OCI-LY1 (cell line): ENCODE measurements at regions not wholly inside any gene's neighbourhood (a gene's known extent, or its start where the extent isn't known, plus 50 kb on each side); places are given as distances from the start of the nearest gene placed in this dataset.

ENCODE experiments used
- EZH2 ChIP-seq: fragments of 200-600 bp; sonication (generic), shearing (Covaris generic); IDR thresholded peaks from 2 replicates; pipeline ENCODE4 v1.8.0; 2017; ENCODE audit warnings: borderline replicate concordance, mixed run types, mild to moderate bottlenecking, antibody characterized with exemption, low read length, moderate library complexity, mixed read lengths
- TF ChIP-seq, protein P1 (sequence below): fragments of 200-600 bp; sonication (generic), shearing (Covaris generic); IDR thresholded peaks from 2 replicates; pipeline ENCODE4 v1.5.1; 2017; ENCODE audit warnings: mild to moderate bottlenecking, antibody characterized with exemption, low read length, moderate library complexity, mixed read lengths

DNA sequence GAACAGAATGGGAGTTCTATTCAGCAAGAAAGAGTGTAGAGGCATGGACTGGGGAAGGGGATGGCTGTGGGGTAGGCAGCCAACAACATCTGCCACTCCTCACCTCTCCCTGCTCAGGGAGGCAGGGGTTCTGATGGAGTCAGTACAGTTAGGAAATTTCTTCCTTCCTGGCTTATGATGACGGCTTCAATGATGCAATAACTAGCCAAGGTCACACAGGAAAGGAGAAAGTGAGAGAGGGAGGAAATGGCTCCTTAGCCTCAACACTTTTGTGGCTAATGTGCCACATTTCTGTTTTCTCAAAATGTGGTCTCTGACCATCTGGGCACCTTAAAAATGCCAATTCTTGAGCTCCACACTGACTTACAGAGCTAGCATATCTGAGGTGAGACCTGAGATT, 79.3 kb upstream of the PDZD8 start:
- TF ChIP-seq, protein P1, sequence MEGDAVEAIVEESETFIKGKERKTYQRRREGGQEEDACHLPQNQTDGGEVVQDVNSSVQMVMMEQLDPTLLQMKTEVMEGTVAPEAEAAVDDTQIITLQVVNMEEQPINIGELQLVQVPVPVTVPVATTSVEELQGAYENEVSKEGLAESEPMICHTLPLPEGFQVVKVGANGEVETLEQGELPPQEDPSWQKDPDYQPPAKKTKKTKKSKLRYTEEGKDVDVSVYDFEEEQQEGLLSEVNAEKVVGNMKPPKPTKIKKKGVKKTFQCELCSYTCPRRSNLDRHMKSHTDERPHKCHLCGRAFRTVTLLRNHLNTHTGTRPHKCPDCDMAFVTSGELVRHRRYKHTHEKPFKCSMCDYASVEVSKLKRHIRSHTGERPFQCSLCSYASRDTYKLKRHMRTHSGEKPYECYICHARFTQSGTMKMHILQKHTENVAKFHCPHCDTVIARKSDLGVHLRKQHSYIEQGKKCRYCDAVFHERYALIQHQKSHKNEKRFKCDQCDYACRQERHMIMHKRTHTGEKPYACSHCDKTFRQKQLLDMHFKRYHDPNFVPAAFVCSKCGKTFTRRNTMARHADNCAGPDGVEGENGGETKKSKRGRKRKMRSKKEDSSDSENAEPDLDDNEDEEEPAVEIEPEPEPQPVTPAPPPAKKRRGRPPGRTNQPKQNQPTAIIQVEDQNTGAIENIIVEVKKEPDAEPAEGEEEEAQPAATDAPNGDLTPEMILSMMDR, result no peak
- no peak for TF ChIP-seq EZH2
